Osteocyte (in vitro differentiated cells): ENCODE measurements at regions not wholly inside any gene's neighbourhood (a gene's known extent, or its start where the extent isn't known, plus 50 kb on each side); places are given as distances from the start of the nearest gene placed in this dataset.

Experiments used
- DNase-seq: peaks from one replicate; pipeline ENCODE4 v3.0.0; 2021; ENCODE audit warnings: mixed read lengths; ENCODE audit not compliant: unreplicated experiment; ENCODE audit errors: extremely low spot score
- H3K27ac Mint-ChIP-seq: one replicate; pipeline ENCODE4 v1.8.0; 2021; ENCODE audit warnings: mild to moderate bottlenecking, mixed read lengths; ENCODE audit not compliant: unreplicated experiment
- H3K27me3 Mint-ChIP-seq: one replicate; pipeline ENCODE4 v1.8.0; 2021; ENCODE audit warnings: mixed read lengths; ENCODE audit not compliant: unreplicated experiment
- H3K36me3 Mint-ChIP-seq: one replicate; pipeline ENCODE4 v1.8.0; 2021; ENCODE audit warnings: mixed read lengths; ENCODE audit not compliant: unreplicated experiment
- H3K4me1 Mint-ChIP-seq: one replicate; pipeline ENCODE4 v1.8.0; 2021; ENCODE audit warnings: mixed read lengths; ENCODE audit not compliant: unreplicated experiment
- H3K4me3 Mint-ChIP-seq: one replicate; pipeline ENCODE4 v1.8.0; 2021; ENCODE audit warnings: mild to moderate bottlenecking, moderate library complexity, mixed read lengths; ENCODE audit not compliant: unreplicated experiment
- H3K9me3 Mint-ChIP-seq: one replicate; pipeline ENCODE4 v1.8.0; 2021; ENCODE audit warnings: mixed read lengths; ENCODE audit not compliant: unreplicated experiment
- TF ChIP-seq, protein P1 (sequence below): fragments of 200-600 bp; sonication (generic); IDR thresholded peaks from 2 replicates; pipeline ENCODE4 v1.5.0; 2021; ENCODE audit warnings: antibody characterized with exemption, mild to moderate bottlenecking, moderate library complexity

DNA sequence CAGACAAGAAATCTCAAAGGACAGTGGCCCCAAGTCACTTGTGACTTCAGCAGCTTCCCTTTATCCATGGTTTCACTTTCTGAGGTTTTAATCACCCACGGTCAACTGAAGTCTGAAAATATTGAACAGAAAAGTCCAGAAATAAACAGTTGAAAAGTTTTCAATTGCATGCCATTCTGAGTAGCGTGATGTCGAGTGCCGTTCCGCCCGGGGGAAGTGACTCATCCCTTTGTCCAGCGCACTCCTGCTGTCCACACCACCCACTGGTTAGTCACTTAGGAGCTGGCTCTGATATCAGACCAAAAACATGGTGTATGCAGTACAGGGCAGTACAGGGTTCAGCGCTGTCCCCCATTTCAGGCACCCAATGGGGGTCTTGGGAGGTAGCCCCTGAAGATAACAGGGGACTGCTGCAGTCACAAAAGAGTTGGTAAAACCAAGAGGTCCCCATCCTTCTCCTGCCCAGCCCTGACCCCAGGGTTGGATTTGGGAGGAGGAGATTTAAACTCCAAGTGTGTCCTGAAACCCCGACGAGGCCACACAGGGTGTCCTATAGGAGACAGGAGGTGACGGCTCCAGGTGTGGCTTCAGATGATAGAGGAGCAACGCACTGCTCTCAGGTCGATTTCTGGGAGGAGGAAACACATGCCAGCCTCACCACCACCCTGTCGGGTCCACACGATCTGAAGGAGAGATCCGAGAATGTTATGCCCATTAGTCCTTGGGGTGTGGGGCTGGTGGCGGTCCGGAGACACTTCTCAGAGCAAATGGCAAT lies 390.1 kb downstream of the CTTN start:
- no peaks in the 10 kb centered on the region for H3K36me3 Mint-ChIP-seq
- H3K27me3 Mint-ChIP-seq = no peaks in the 10 kb centered on the region
- no peaks in the 10 kb centered on the region for H3K4me1 Mint-ChIP-seq
- H3K4me3 Mint-ChIP-seq = no peak overlapping the region
- H3K9me3 Mint-ChIP-seq = peaks cover 14% of the 10 kb centered on the region
- no peak for DNase-seq
- TF ChIP-seq, protein P1, sequence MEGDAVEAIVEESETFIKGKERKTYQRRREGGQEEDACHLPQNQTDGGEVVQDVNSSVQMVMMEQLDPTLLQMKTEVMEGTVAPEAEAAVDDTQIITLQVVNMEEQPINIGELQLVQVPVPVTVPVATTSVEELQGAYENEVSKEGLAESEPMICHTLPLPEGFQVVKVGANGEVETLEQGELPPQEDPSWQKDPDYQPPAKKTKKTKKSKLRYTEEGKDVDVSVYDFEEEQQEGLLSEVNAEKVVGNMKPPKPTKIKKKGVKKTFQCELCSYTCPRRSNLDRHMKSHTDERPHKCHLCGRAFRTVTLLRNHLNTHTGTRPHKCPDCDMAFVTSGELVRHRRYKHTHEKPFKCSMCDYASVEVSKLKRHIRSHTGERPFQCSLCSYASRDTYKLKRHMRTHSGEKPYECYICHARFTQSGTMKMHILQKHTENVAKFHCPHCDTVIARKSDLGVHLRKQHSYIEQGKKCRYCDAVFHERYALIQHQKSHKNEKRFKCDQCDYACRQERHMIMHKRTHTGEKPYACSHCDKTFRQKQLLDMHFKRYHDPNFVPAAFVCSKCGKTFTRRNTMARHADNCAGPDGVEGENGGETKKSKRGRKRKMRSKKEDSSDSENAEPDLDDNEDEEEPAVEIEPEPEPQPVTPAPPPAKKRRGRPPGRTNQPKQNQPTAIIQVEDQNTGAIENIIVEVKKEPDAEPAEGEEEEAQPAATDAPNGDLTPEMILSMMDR = no peak
- no peak overlapping the region for H3K27ac Mint-ChIP-seq

DNA sequence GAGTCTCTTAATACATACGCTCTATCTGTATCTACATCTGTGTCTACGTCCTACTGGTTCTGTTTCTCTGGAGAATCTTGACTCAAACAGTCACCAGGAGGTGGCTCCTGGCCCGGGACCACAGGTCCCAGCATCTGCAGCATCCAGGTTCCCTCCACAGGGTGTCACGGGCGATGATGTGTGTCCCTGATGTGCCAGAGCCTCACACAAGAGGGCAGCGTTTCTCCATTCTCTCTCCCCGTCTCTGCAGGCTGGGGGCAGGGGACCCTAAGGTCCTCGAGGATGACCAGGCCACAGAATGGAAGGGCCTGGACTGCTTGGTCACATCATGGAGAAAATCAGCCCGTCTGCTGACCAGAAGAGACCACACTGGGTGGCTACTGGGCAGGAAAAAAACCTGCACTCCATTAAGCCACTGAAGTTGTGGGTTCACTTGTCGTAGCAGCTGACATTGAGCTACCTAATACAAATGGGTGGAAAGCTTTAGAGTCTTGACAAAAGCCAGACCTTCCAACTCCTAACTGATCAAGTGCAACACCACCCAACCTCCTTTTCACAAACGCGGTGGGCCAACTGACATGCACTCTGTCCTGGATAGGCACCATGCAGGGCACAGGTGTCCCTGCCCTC lies 392.5 kb downstream of the CTTN start:
- DNase-seq = no peak
- Mint-ChIP-seq H3K4me1 (no peaks in the 10 kb centered on the region), H3K9me3 (peaks cover 17% of the 10 kb centered on the region), H3K27me3 (no peaks in the 10 kb centered on the region), H3K36me3 (no peaks in the 10 kb centered on the region), H3K27ac (no peak overlapping the region), H3K4me3 (no peak overlapping the region)
- TF ChIP-seq, protein P1 = no peak

DNA sequence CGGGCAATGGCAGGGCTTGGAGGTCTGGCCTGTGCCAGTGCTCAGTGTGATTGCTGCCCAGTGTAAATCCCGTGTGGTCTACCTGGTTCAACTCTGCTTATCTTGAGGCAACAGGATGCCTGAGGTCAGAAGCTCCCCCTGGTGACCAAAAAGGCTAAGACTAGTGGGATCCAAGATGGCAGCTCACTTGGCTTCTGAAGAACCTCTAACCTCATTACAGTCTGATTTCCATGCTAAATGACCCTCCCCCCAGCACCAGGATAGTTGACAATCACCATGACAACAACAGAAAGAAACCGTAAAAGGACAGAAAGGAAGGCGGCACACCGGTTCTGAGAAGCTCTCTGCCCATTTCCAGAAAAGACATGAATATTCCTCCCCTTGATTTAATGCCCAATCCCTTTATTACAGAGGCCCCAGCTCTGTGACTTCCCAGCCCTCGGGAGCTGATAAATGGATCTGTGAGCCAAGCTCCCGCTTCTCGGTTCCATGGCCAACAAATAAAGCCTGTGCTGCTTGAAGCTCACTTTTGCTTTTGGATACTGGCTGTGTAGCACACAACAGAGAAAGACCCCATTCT lies 398.4 kb downstream of the CTTN start:
- no peak for DNase-seq
- TF ChIP-seq, protein P1 = no peak
- no peak overlapping the region for H3K27ac Mint-ChIP-seq
- no peaks in the 10 kb centered on the region for H3K27me3 Mint-ChIP-seq
- no peaks in the 10 kb centered on the region for H3K4me1 Mint-ChIP-seq
- peaks cover 18% of the 10 kb centered on the region for H3K9me3 Mint-ChIP-seq
- H3K4me3 Mint-ChIP-seq = no peak overlapping the region
- H3K36me3 Mint-ChIP-seq = no peaks in the 10 kb centered on the region

DNA sequence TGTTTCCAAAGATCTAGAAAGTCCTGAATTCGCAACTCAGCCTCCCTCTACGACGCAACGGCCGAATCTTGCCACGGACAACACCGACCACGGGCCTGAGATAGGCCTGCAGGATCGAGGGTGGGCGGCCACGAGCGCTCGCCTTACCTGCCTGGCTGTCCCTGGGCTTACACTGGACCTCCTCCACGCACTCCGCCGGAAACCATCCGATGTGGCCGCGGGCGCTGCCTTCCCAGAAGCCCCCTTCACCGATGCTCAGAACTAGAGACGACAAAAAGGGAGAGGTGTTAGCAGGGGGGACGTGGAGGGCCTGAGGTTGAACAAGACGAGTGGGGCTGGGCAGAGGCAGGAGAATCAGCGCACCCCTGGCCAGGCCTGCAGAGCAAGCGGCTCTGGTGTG lies 400.0 kb downstream of the CTTN start:
- H3K4me1 Mint-ChIP-seq = no peaks in the 10 kb centered on the region
- peaks cover 11% of the 10 kb centered on the region for H3K9me3 Mint-ChIP-seq
- H3K27ac Mint-ChIP-seq = no peak overlapping the region
- no peaks in the 10 kb centered on the region for H3K36me3 Mint-ChIP-seq
- DNase-seq = no peak
- no peak overlapping the region for H3K4me3 Mint-ChIP-seq
- H3K27me3 Mint-ChIP-seq = no peaks in the 10 kb centered on the region
- TF ChIP-seq, protein P1 = no peak

DNA sequence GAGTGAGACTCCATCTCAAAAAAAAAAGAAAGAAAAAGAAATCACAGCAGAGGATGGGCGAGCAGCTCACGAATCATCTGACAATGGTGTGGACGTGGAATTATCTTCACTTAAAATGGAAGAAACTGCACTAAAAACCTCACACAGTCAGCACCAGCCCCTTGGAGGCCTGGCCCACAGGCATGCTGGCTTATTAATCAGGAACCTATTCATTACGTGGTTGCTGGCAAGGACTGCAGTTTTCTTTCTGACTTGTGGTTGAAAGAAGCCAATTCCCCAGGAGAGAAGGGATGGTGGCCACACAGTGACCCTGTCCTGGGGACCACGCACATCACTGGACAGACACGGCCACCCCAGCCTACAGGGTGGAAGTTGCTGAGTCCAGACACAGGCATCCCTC lies 401.1 kb downstream of the CTTN start:
- TF ChIP-seq, protein P1 = no peak
- no peaks in the 10 kb centered on the region for H3K27me3 Mint-ChIP-seq
- no peaks in the 10 kb centered on the region for H3K36me3 Mint-ChIP-seq
- H3K9me3 Mint-ChIP-seq = peaks cover 6% of the 10 kb centered on the region
- no peak overlapping the region for H3K4me3 Mint-ChIP-seq
- no peak overlapping the region for H3K27ac Mint-ChIP-seq
- no peak for DNase-seq
- no peaks in the 10 kb centered on the region for H3K4me1 Mint-ChIP-seq
